Trophoblast cell (in vitro differentiated cells and primary cell): ENCODE measurements at regions not wholly inside any gene's neighbourhood (a gene's known extent, or its start where the extent isn't known, plus 50 kb on each side); places are given as distances from the start of the nearest gene placed in this dataset.

Experiments used
- DNase-seq, 2 donors: peaks; one replicate each; pipeline ENCODE4 v3.0.0-alpha.2; 2016
- H2AFZ ChIP-seq: 2 replicates; pipeline ENCODE4 v1.6.1; 2013; ENCODE audit warnings: low read length, moderate library complexity, mild to moderate bottlenecking; ENCODE audit not compliant: insufficient read depth, poor library complexity
- H2AK5ac ChIP-seq: 2 replicates; pipeline ENCODE4 v1.6.1; 2013; ENCODE audit warnings: mild to moderate bottlenecking, low read length
- H2BK120ac ChIP-seq: 2 replicates; pipeline ENCODE4 v1.6.1; 2013; ENCODE audit warnings: low read length, mild to moderate bottlenecking, moderate library complexity; ENCODE audit not compliant: insufficient read depth, poor library complexity
- H2BK12ac ChIP-seq: 2 replicates; pipeline ENCODE4 v1.6.1; 2013; ENCODE audit warnings: mild to moderate bottlenecking, low read length, moderate library complexity
- H2BK5ac ChIP-seq: 2 replicates; pipeline ENCODE4 v1.6.1; 2013; ENCODE audit warnings: low read length, low read depth, moderate library complexity, mild to moderate bottlenecking; ENCODE audit not compliant: poor library complexity
- H3K14ac ChIP-seq: 2 replicates; pipeline ENCODE4 v1.6.1; 2013; ENCODE audit warnings: mild to moderate bottlenecking, low read length
- H3K18ac ChIP-seq: 2 replicates; pipeline ENCODE4 v1.6.1; 2013; ENCODE audit warnings: mild to moderate bottlenecking, low read length
- H3K23ac ChIP-seq: 2 replicates; pipeline ENCODE4 v1.6.1; 2013; ENCODE audit warnings: low read length
- H3K27ac ChIP-seq: 2 replicates; pipeline ENCODE4 v1.5.1; 2013; ENCODE audit warnings: low read depth, mild to moderate bottlenecking, inconsistent platforms, low read length, moderate library complexity
- H3K27me3 ChIP-seq: 2 replicates; pipeline ENCODE4 v1.6.1; 2013; ENCODE audit warnings: inconsistent platforms, mild to moderate bottlenecking, low read length, moderate library complexity; ENCODE audit not compliant: insufficient read depth
- H3K36me3 ChIP-seq, 2 experiments: 1 replicate in 1 of 2; 2 replicates in 1 of 2; pipeline ENCODE4 v1.6.1; 2013; ENCODE audit warnings: low read length in 2 of 2, mild to moderate bottlenecking in 2 of 2, moderate library complexity in 1 of 2; ENCODE audit not compliant: insufficient read depth in 2 of 2, control insufficient read depth in 1 of 2
- H3K4ac ChIP-seq: 2 replicates; pipeline ENCODE4 v1.6.1; 2013; ENCODE audit warnings: low read depth, mild to moderate bottlenecking, low read length, moderate library complexity
- H3K4me1 ChIP-seq, 2 experiments: 1 replicate in 1 of 2; 2 replicates in 1 of 2; pipeline ENCODE4 v1.6.1; 2013; ENCODE audit warnings: low read length in 2 of 2, mild to moderate bottlenecking in 2 of 2, moderate library complexity in 1 of 2; ENCODE audit not compliant: insufficient read depth in 2 of 2, control insufficient read depth in 1 of 2
- H3K4me2 ChIP-seq: 2 replicates; pipeline ENCODE4 v1.6.1; 2013; ENCODE audit warnings: inconsistent platforms, mild to moderate bottlenecking, low read length, moderate library complexity
- H3K4me3 ChIP-seq: 2 replicates; pipeline ENCODE4 v1.5.1; 2013; ENCODE audit warnings: mild to moderate bottlenecking, low read depth, low read length, inconsistent platforms
- H3K79me1 ChIP-seq: one replicate; pipeline ENCODE4 v1.6.1; 2013; ENCODE audit warnings: low read length
- H3K79me2 ChIP-seq: 2 replicates; pipeline ENCODE4 v1.6.1; 2013; ENCODE audit warnings: low read length, mild to moderate bottlenecking; ENCODE audit not compliant: control insufficient read depth, insufficient read depth, poor library complexity
- H3K9ac ChIP-seq: 2 replicates; pipeline ENCODE4 v1.6.1; 2013; ENCODE audit warnings: mild to moderate bottlenecking, low read length
- H3K9me3 ChIP-seq: 2 replicates; pipeline ENCODE4 v1.6.1; 2013; ENCODE audit warnings: low read depth, mild to moderate bottlenecking, control low read depth, inconsistent platforms, low read length; ENCODE audit not compliant: insufficient read depth
- H4K12ac ChIP-seq: 2 replicates; pipeline ENCODE4 v1.6.1; 2013; ENCODE audit warnings: low read depth, mild to moderate bottlenecking, low read length, moderate library complexity
- H4K8ac ChIP-seq: 2 replicates; pipeline ENCODE4 v1.6.1; 2013; ENCODE audit warnings: low read depth, mild to moderate bottlenecking, low read length, moderate library complexity
- H4K91ac ChIP-seq: one replicate; pipeline ENCODE4 v1.6.1; 2013; ENCODE audit warnings: low read depth, mild to moderate bottlenecking, low read length, moderate library complexity
- WGBS: extraction: QIAGEN DNeasy Blood & Tissue Kit; methylation state at CpG from one replicate; pipeline ENCODE4 v1.1.7; 2013; ENCODE audit warnings: missing lambda C conversion rate; ENCODE audit not compliant: insufficient read length, insufficient coverage; ENCODE audit errors: extremely low coverage; 5-methylcytosine and 5-hydroxymethylcytosine counted together

- no peaks in the 10 kb centered on the region for H3K27me3 ChIP-seq
- no peak overlapping the region for H2BK12ac ChIP-seq
- H2AFZ ChIP-seq: no peak overlapping the region
- no peak overlapping the region for H4K8ac ChIP-seq
- H3K4me2 ChIP-seq: no peak overlapping the region
- H3K36me3 ChIP-seq: no peaks in the 10 kb centered on the region
- DNase-seq: peak in 1 of 2 donors; percentile 89
- H2BK5ac ChIP-seq: no peak overlapping the region
- H3K9ac ChIP-seq: no peak overlapping the region
- no peaks in the 10 kb centered on the region for H3K79me2 ChIP-seq
- no peak overlapping the region for H3K18ac ChIP-seq
- no peak overlapping the region for H4K12ac ChIP-seq
- no peaks in the 10 kb centered on the region for H3K79me1 ChIP-seq
- no peak overlapping the region for H2BK120ac ChIP-seq
- no peak overlapping the region for H3K27ac ChIP-seq
- H4K91ac ChIP-seq: no peak overlapping the region
- peaks cover 3% of the 10 kb centered on the region for H3K9me3 ChIP-seq
- no peak overlapping the region for H3K23ac ChIP-seq
- no peak overlapping the region for H3K4me3 ChIP-seq
- H3K4ac ChIP-seq: no peak overlapping the region
- H3K14ac ChIP-seq: no peak overlapping the region
- H3K4me1 ChIP-seq: peaks cover 1 to 2% of the 10 kb centered on the region in 2 experiments
- no peak overlapping the region for H2AK5ac ChIP-seq
Measured at GRCh38 chr9:81741103-81741502, 51.8 kb upstream of the TLE1 start.

GRCh38 chr9:81748091-81748490, 58.7 kb upstream of the TLE1 start:
- H3K9me3 ChIP-seq: peaks cover 3% of the 10 kb centered on the region
- no peak overlapping the region for H4K8ac ChIP-seq

DNA sequence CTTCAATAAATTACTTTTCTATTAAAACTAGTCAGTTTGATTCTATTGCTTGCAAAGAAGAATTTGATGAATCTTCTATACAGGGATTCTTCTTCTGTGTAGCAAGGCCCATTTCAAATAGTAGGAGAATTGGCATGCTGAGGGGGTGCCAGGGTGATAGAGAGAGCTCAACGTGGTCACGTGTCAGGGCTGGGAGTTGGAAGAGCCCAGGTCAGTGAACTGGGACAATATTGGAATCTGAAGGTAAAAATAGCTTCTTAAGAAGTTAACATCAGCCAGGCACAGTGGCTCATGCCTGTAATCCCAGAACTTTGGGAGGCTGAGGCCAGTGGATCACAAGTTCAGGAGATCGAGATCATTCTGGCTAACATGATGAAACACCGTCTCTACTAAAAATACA, 64.1 kb upstream of the TLE1 start:
- Histone ChIP-seq H2AK5ac (no peak overlapping the region), H4K12ac (no peak overlapping the region), H3K4me1 (no peaks in the 10 kb centered on the region), H3K9me3 (no peaks in the 10 kb centered on the region), H3K79me1 (no peaks in the 10 kb centered on the region), H4K8ac (no peak overlapping the region), H3K9ac (no peak overlapping the region), H3K4me2 (no peak overlapping the region), H2BK120ac (no peak overlapping the region), H3K18ac (no peak overlapping the region), H4K91ac (no peak overlapping the region), H3K79me2 (no peaks in the 10 kb centered on the region), H3K23ac (no peak overlapping the region), H3K4ac (no peak overlapping the region), H3K14ac (no peak overlapping the region), H2BK12ac (no peak overlapping the region), H3K36me3 (no peaks in the 10 kb centered on the region), H3K4me3 (no peak overlapping the region), H3K27ac (no peak overlapping the region), H3K27me3 (no peaks in the 10 kb centered on the region), H2BK5ac (no peak overlapping the region), H2AFZ (no peak overlapping the region)
- no peak for DNase-seq
- WGBS: no CpG with 5 or more reads among the region's 4 CpGs

More at GRCh38 chr9:81748091-81748490, 58.7 kb upstream of the TLE1 start:
- H3K4me2 ChIP-seq: no peak overlapping the region
- H3K4me3 ChIP-seq: no peak overlapping the region
- H2BK120ac ChIP-seq: no peak overlapping the region
- H3K79me1 ChIP-seq: no peaks in the 10 kb centered on the region
- no peak overlapping the region for H2BK12ac ChIP-seq
- no peak overlapping the region for H2AFZ ChIP-seq
- H2AK5ac ChIP-seq: no peak overlapping the region
- no peak overlapping the region for H3K27ac ChIP-seq
- no peak for DNase-seq
- H3K4me1 ChIP-seq: no peaks in the 10 kb centered on the region
- no peak overlapping the region for H3K9ac ChIP-seq
- H4K12ac ChIP-seq: no peak overlapping the region
- no peaks in the 10 kb centered on the region for H3K36me3 ChIP-seq
- H3K27me3 ChIP-seq: no peaks in the 10 kb centered on the region
- H4K91ac ChIP-seq: no peak overlapping the region
- H2BK5ac ChIP-seq: no peak overlapping the region
- H3K79me2 ChIP-seq: no peaks in the 10 kb centered on the region
- no peak overlapping the region for H3K23ac ChIP-seq
- no peak overlapping the region for H3K4ac ChIP-seq
- H3K14ac ChIP-seq: no peak overlapping the region
- no peak overlapping the region for H3K18ac ChIP-seq
- WGBS: no CpG with 5 or more reads among the region's 1 CpG

- Histone ChIP-seq H3K4me2 (no peak overlapping the region), H3K4me3 (no peak overlapping the region), H3K79me1 (no peaks in the 10 kb centered on the region), H3K27ac (no peak overlapping the region), H3K79me2 (no peaks in the 10 kb centered on the region), H3K27me3 (no peaks in the 10 kb centered on the region), H2BK5ac (no peak overlapping the region), H4K91ac (no peak overlapping the region), H3K4me1 (no peaks in the 10 kb centered on the region), H3K9ac (no peak overlapping the region), H3K23ac (no peak overlapping the region), H4K8ac (no peak overlapping the region), H3K14ac (no peak overlapping the region), H3K4ac (no peak overlapping the region), H2BK12ac (no peak overlapping the region), H4K12ac (no peak overlapping the region), H3K36me3 (no peaks in the 10 kb centered on the region), H3K9me3 (no peaks in the 10 kb centered on the region), H3K18ac (no peak overlapping the region), H2BK120ac (no peak overlapping the region), H2AFZ (no peak overlapping the region), H2AK5ac (no peak overlapping the region)
- DNase-seq: no peak
Measured at GRCh38 chr9:81754245-81754644, 64.9 kb upstream of the TLE1 start.

GRCh38 chr9:81755721-81756120, 66.4 kb upstream of the TLE1 start:
- Histone ChIP-seq H3K4me1 (no peaks in the 10 kb centered on the region), H3K36me3 (no peaks in the 10 kb centered on the region), H3K4me2 (no peak overlapping the region), H3K9ac (no peak overlapping the region), H2BK12ac (no peak overlapping the region), H3K4ac (no peak overlapping the region), H3K27me3 (no peaks in the 10 kb centered on the region), H3K27ac (no peak overlapping the region), H2AK5ac (peak overlapping the region; percentile 43), H3K4me3 (no peak overlapping the region), H3K18ac (no peak overlapping the region), H3K79me2 (no peaks in the 10 kb centered on the region), H2BK5ac (no peak overlapping the region), H4K91ac (no peak overlapping the region), H2AFZ (no peak overlapping the region), H3K79me1 (no peaks in the 10 kb centered on the region), H4K12ac (no peak overlapping the region), H3K23ac (no peak overlapping the region), H2BK120ac (no peak overlapping the region), H3K14ac (no peak overlapping the region), H4K8ac (no peak overlapping the region), H3K9me3 (peaks cover under 1% of the 10 kb centered on the region)
- WGBS: no CpG with 5 or more reads among the region's 6 CpGs
- no peak for DNase-seq
